ENCODE measurements at regions not wholly inside any gene's neighbourhood (a gene's known extent, or its start where the extent isn't known, plus 50 kb on each side); places are given as distances from the start of the nearest gene placed in this dataset.

GRCh38 chr5:154135125-154135817, 55.3 kb upstream of the GALNT10 start:
- no peak for TF ChIP-seq NRF1 (conservative IDR thresholded peaks at IDR 0.05; ENCODE audit: low read depth, low read length)
- no peak for TF ChIP-seq CREB1 (IDR thresholded peaks at IDR 0.05; ENCODE audit: low read depth)
- no peak for TF ChIP-seq ZNF207 (IDR thresholded peaks at IDR 0.05; ENCODE audit: borderline replicate concordance)
- TF ChIP-seq POLR2AphosphoS5 (IDR thresholded peaks at IDR 0.05; ENCODE audit: low read length): no peak
- no peak for TF ChIP-seq CTCF (IDR thresholded peaks at IDR 0.05 in 2 of 3, conservative IDR thresholded peaks at IDR 0.05 in 1 of 3; ENCODE audit: control insufficient read depth in 2 of 3, extremely low read depth in 1 of 3, insufficient read depth in 1 of 3, low read depth in 3 of 3, low read length in 3 of 3)
- TF ChIP-seq GABPA (IDR thresholded peaks at IDR 0.05; ENCODE audit: low read depth): no peak
- no peak for TF ChIP-seq POLR2A (IDR thresholded peaks at IDR 0.05; ENCODE audit: low read depth, low read length)
- no peak for TF ChIP-seq ZBED1 (IDR thresholded peaks at IDR 0.05; ENCODE audit: borderline replicate concordance)
- TF ChIP-seq ZBTB40 (IDR thresholded peaks at IDR 0.05; ENCODE audit: borderline replicate concordance): no peak
- TF ChIP-seq ESRRA (IDR thresholded peaks at IDR 0.05; ENCODE audit: low read length): no peak

Measured in GM12878 (cell line).